ENCODE measurements at regions not wholly inside any gene's neighbourhood (a gene's known extent, or its start where the extent isn't known, plus 50 kb on each side); places are given as distances from the start of the nearest gene placed in this dataset.

DNA sequence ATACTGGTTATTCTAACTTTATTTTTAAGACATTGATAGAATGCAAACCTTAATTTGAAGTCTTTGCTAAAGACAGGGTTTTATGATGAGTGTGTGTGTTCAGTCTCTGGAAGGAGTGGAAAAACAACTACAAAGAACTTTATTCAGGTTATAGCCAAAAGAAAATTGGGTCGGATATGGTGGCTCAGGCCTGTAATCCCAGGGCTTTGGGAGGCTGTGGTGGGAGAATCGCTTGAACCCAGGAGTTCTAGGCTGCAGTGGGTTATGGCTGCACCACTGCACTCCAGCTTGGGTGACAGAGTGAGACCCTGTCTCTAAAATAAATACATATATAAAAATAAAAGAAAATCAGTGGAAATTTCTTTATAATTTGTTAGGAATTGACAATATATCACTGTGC, 581.5 kb upstream of the CA10 start:
- CTCF ChIA-PET = no interaction called here

GRCh38 chr17:52738791-52739190, 580.3 kb upstream of the CA10 start:
- Histone ChIP-seq H3K27ac (ENCODE audit: insufficient read depth in 1 of 2, low read depth in 1 of 2, low read length in 2 of 2, poor library complexity in 1 of 2, severe bottlenecking in 2 of 2) (no peak overlapping the region), H3K4me3 (ENCODE audit: control insufficient read depth in 1 of 7, extremely low read depth in 1 of 7, insufficient read depth in 4 of 7, low read depth in 2 of 7, low read length in 6 of 7) (no peak overlapping the region), H3K4me1 (ENCODE audit: control extremely low read depth in 1 of 4, control insufficient read depth in 4 of 4, insufficient read depth in 4 of 4, low read length in 3 of 4) (no peaks in the 10 kb centered on the region), H3K36me3 (ENCODE audit: control insufficient read depth in 4 of 4, insufficient read depth in 4 of 4, low read length in 3 of 4) (no peaks in the 10 kb centered on the region), H3K9me3 (ENCODE audit: control extremely low read depth in 1 of 5, control insufficient read depth in 4 of 5, insufficient read depth in 2 of 5, low read depth in 1 of 5, low read length in 4 of 5) (no peaks in the 10 kb centered on the region), H3K27me3 (replicated peaks in 2 of 5; ENCODE audit: control insufficient read depth in 4 of 5, insufficient read depth in 5 of 5, low read length in 4 of 5) (no peaks in the 10 kb centered on the region)
- POLR2A ChIA-PET = interaction anchor here (0.7 kb wide), 1 partner anchor 1247 kb away, joined by 5 read pairs; no protein-coding TSS in a partner anchor
- DNase-seq = no peak
- CTCF ChIA-PET = no interaction called here
- no CpG with 5 or more reads among the region's 1 CpG for WGBS (ENCODE audit: insufficient coverage)

More for the DNA sequence above, 581.5 kb upstream of the CA10 start:
- H3K27me3 ChIP-seq (replicated peaks in 2 of 5; ENCODE audit: control insufficient read depth in 4 of 5, insufficient read depth in 5 of 5, low read length in 4 of 5) = no peaks in the 10 kb centered on the region
- H3K9me3 ChIP-seq (ENCODE audit: control extremely low read depth in 1 of 5, control insufficient read depth in 4 of 5, insufficient read depth in 2 of 5, low read depth in 1 of 5, low read length in 4 of 5) = no peaks in the 10 kb centered on the region
- POLR2A ChIA-PET = no interaction called here
- no peaks in the 10 kb centered on the region for H3K36me3 ChIP-seq (ENCODE audit: control insufficient read depth in 4 of 4, insufficient read depth in 4 of 4, low read length in 3 of 4)
- DNase-seq = no peak
- WGBS (ENCODE audit: insufficient coverage) = no CpG with 5 or more reads among the region's 2 CpGs
- H3K27ac ChIP-seq (ENCODE audit: insufficient read depth in 1 of 2, low read depth in 1 of 2, low read length in 2 of 2, poor library complexity in 1 of 2, severe bottlenecking in 2 of 2) = no peak overlapping the region
- H3K4me3 ChIP-seq (ENCODE audit: control insufficient read depth in 1 of 7, extremely low read depth in 1 of 7, insufficient read depth in 4 of 7, low read depth in 2 of 7, low read length in 6 of 7) = no peak overlapping the region
- no peaks in the 10 kb centered on the region for H3K4me1 ChIP-seq (ENCODE audit: control extremely low read depth in 1 of 4, control insufficient read depth in 4 of 4, insufficient read depth in 4 of 4, low read length in 3 of 4)

DNA sequence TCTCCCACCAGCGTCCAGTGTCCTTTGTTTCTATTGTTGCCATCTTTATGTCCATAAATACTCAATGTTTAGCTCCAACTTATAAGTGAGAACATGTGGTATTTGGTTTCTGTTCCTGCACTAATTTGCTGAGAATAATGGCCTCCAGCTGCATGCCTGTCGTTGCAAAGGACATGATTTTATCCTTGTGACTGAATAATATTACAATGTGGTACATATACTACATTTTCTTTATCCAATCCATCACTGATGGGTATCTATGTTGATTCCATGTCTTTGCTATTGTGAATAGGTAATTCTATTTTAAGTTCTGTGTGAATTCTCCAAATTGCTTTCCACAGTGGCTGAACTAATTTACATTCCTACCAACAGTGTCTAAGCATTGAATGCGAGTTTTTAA, 578.6 kb upstream of the CA10 start:
- POLR2A ChIA-PET = no interaction called here
- CTCF ChIA-PET = no interaction called here

GRCh38 chr17:52732841-52733240, 574.3 kb upstream of the CA10 start:
- H3K4me1 ChIP-seq (ENCODE audit: control extremely low read depth in 1 of 4, control insufficient read depth in 4 of 4, insufficient read depth in 4 of 4, low read length in 3 of 4) = no peaks in the 10 kb centered on the region
- ChIA-PET CTCF (no interaction called here), POLR2A (no interaction called here)
- no peaks in the 10 kb centered on the region for H3K27me3 ChIP-seq (replicated peaks in 2 of 5; ENCODE audit: control insufficient read depth in 4 of 5, insufficient read depth in 5 of 5, low read length in 4 of 5)
- no CpG with 5 or more reads among the region's 1 CpG for WGBS (ENCODE audit: insufficient coverage)
- H3K9me3 ChIP-seq (ENCODE audit: control extremely low read depth in 1 of 5, control insufficient read depth in 4 of 5, insufficient read depth in 2 of 5, low read depth in 1 of 5, low read length in 4 of 5) = no peaks in the 10 kb centered on the region
- no peak overlapping the region for H3K27ac ChIP-seq (ENCODE audit: insufficient read depth in 1 of 2, low read depth in 1 of 2, low read length in 2 of 2, poor library complexity in 1 of 2, severe bottlenecking in 2 of 2)
- no peak for DNase-seq
- no peaks in the 10 kb centered on the region for H3K36me3 ChIP-seq (ENCODE audit: control insufficient read depth in 4 of 4, insufficient read depth in 4 of 4, low read length in 3 of 4)
- H3K4me3 ChIP-seq (ENCODE audit: control insufficient read depth in 1 of 7, extremely low read depth in 1 of 7, insufficient read depth in 4 of 7, low read depth in 2 of 7, low read length in 6 of 7) = no peak overlapping the region

More for the DNA sequence above, 578.6 kb upstream of the CA10 start:
- Histone ChIP-seq H3K4me1 (ENCODE audit: control extremely low read depth in 1 of 4, control insufficient read depth in 4 of 4, insufficient read depth in 4 of 4, low read length in 3 of 4) (no peaks in the 10 kb centered on the region), H3K27me3 (replicated peaks in 2 of 5; ENCODE audit: control insufficient read depth in 4 of 5, insufficient read depth in 5 of 5, low read length in 4 of 5) (no peaks in the 10 kb centered on the region), H3K36me3 (ENCODE audit: control insufficient read depth in 4 of 4, insufficient read depth in 4 of 4, low read length in 3 of 4) (no peaks in the 10 kb centered on the region), H3K27ac (ENCODE audit: insufficient read depth in 1 of 2, low read depth in 1 of 2, low read length in 2 of 2, poor library complexity in 1 of 2, severe bottlenecking in 2 of 2) (no peak overlapping the region), H3K4me3 (ENCODE audit: control insufficient read depth in 1 of 7, extremely low read depth in 1 of 7, insufficient read depth in 4 of 7, low read depth in 2 of 7, low read length in 6 of 7) (no peak overlapping the region), H3K9me3 (ENCODE audit: control extremely low read depth in 1 of 5, control insufficient read depth in 4 of 5, insufficient read depth in 2 of 5, low read depth in 1 of 5, low read length in 4 of 5) (no peaks in the 10 kb centered on the region)
- WGBS (ENCODE audit: insufficient coverage) = no CpG with 5 or more reads among the region's 3 CpGs
- DNase-seq = no peak

GRCh38 chr17:52724578-52724977, 566.1 kb upstream of the CA10 start:
- WGBS (ENCODE audit: insufficient coverage) = no CpG with 5 or more reads among the region's 3 CpGs
- CTCF ChIA-PET = no interaction called here
- no peaks in the 10 kb centered on the region for H3K9me3 ChIP-seq (ENCODE audit: control extremely low read depth in 1 of 5, control insufficient read depth in 4 of 5, insufficient read depth in 2 of 5, low read depth in 1 of 5, low read length in 4 of 5)
- H3K36me3 ChIP-seq (ENCODE audit: control insufficient read depth in 4 of 4, insufficient read depth in 4 of 4, low read length in 3 of 4) = no peaks in the 10 kb centered on the region
- DNase-seq = no peak
- no peak overlapping the region for H3K4me3 ChIP-seq (ENCODE audit: control insufficient read depth in 1 of 7, extremely low read depth in 1 of 7, insufficient read depth in 4 of 7, low read depth in 2 of 7, low read length in 6 of 7)
- H3K27me3 ChIP-seq (replicated peaks in 2 of 5; ENCODE audit: control insufficient read depth in 4 of 5, insufficient read depth in 5 of 5, low read length in 4 of 5) = no peaks in the 10 kb centered on the region
- POLR2A ChIA-PET = no interaction called here
- no peak overlapping the region for H3K27ac ChIP-seq (ENCODE audit: insufficient read depth in 1 of 2, low read depth in 1 of 2, low read length in 2 of 2, poor library complexity in 1 of 2, severe bottlenecking in 2 of 2)
- no peaks in the 10 kb centered on the region for H3K4me1 ChIP-seq (ENCODE audit: control extremely low read depth in 1 of 4, control insufficient read depth in 4 of 4, insufficient read depth in 4 of 4, low read length in 3 of 4)

DNA sequence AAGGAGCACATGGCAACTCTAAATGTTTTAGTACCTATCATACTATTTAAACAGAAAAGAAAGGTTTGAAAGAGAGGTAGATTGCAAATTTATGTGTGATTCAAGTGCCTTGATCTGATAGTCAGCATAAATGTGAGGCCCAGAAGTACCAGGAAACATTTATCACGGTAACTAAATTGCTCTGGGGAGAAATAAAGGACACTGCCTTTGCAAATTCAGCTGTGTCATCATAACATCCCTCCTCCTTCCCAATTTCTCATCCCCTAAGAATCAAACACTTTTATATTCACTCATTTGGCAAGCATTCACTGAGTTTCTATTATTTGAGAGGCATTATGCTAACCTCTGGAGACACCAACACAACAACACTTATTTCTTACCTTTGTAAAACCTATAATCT, 563.4 kb upstream of the CA10 start:
- H3K9me3 ChIP-seq (ENCODE audit: control extremely low read depth in 1 of 5, control insufficient read depth in 4 of 5, insufficient read depth in 2 of 5, low read depth in 1 of 5, low read length in 4 of 5) = no peaks in the 10 kb centered on the region
- no peaks in the 10 kb centered on the region for H3K27me3 ChIP-seq (replicated peaks in 2 of 5; ENCODE audit: control insufficient read depth in 4 of 5, insufficient read depth in 5 of 5, low read length in 4 of 5)
- H3K27ac ChIP-seq (ENCODE audit: insufficient read depth in 1 of 2, low read depth in 1 of 2, low read length in 2 of 2, poor library complexity in 1 of 2, severe bottlenecking in 2 of 2) = no peak overlapping the region
- 91% methylated on average over 1 of the region's 1 CpG for WGBS (ENCODE audit: insufficient coverage)
- no peaks in the 10 kb centered on the region for H3K36me3 ChIP-seq (ENCODE audit: control insufficient read depth in 4 of 4, insufficient read depth in 4 of 4, low read length in 3 of 4)
- no peak overlapping the region for H3K4me3 ChIP-seq (ENCODE audit: control insufficient read depth in 1 of 7, extremely low read depth in 1 of 7, insufficient read depth in 4 of 7, low read depth in 2 of 7, low read length in 6 of 7)
- no peaks in the 10 kb centered on the region for H3K4me1 ChIP-seq (ENCODE audit: control extremely low read depth in 1 of 4, control insufficient read depth in 4 of 4, insufficient read depth in 4 of 4, low read length in 3 of 4)
- DNase-seq = no peak
- CTCF ChIA-PET = no interaction called here
- POLR2A ChIA-PET = no interaction called here

DNA sequence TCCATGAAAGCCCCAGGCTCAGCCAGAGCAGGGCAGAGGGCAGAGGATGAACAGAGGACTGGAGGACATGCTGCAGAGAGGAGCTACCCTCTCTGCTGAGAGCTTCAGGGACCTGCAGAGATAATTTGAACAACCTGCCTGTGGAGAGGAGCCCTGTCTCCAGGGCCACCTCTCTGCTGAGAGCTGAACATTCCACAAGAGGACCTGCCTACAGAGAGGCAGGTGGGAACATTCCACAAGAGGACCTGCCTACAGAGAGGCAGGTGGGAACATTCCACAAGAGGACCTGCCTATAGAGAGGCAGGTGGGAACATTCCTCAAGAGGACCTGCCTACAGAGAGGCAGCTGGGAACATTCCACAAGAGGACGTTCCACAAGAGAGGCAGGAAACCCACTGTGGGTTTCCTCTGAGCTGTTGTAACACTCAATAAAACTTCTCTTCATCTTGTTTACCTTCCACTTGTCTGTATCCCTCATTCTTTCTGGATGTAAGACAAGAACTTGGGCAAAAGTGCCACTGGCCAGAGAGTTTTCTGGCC, 551.9 kb upstream of the CA10 start:
- no peak overlapping the region for H3K27ac ChIP-seq (ENCODE audit: insufficient read depth in 1 of 2, low read depth in 1 of 2, low read length in 2 of 2, poor library complexity in 1 of 2, severe bottlenecking in 2 of 2)
- H3K36me3 ChIP-seq (ENCODE audit: control insufficient read depth in 4 of 4, insufficient read depth in 4 of 4, low read length in 3 of 4) = no peaks in the 10 kb centered on the region
- H3K4me1 ChIP-seq (ENCODE audit: control extremely low read depth in 1 of 4, control insufficient read depth in 4 of 4, insufficient read depth in 4 of 4, low read length in 3 of 4) = no peaks in the 10 kb centered on the region
- DNase-seq = no peak
- no peaks in the 10 kb centered on the region for H3K27me3 ChIP-seq (replicated peaks in 2 of 5; ENCODE audit: control insufficient read depth in 4 of 5, insufficient read depth in 5 of 5, low read length in 4 of 5)
- ChIA-PET CTCF (no interaction called here), POLR2A (no interaction called here)
- H3K4me3 ChIP-seq (ENCODE audit: control insufficient read depth in 1 of 7, extremely low read depth in 1 of 7, insufficient read depth in 4 of 7, low read depth in 2 of 7, low read length in 6 of 7) = no peak overlapping the region
- WGBS (ENCODE audit: insufficient coverage) = 0% methylated on average over 1 of the region's 1 CpG
- H3K9me3 ChIP-seq (ENCODE audit: control extremely low read depth in 1 of 5, control insufficient read depth in 4 of 5, insufficient read depth in 2 of 5, low read depth in 1 of 5, low read length in 4 of 5) = no peaks in the 10 kb centered on the region
